Liver (tissue), 3 donors: ENCODE measurements at regions not wholly inside any gene's neighbourhood (a gene's known extent, or its start where the extent isn't known, plus 50 kb on each side); places are given as distances from the start of the nearest gene placed in this dataset.

ENCODE experiments used
- CTCF ChIP-seq: fragments of 150-350 bp; IDR thresholded peaks from 2 replicates; pipeline ENCODE4 v1.5.1; 2017; ENCODE audit warnings: improper control_type of control experiment, low read depth, low read length; ENCODE audit not compliant: missing input control
- EGR1 ChIP-seq, 2 donors: IDR thresholded peaks; 2 replicates each; pipeline ENCODE4 v1.6.1; 2016 to 2018; ENCODE audit warnings: antibody characterized with exemption in 2 of 2, low read depth in 2 of 2
- GABPA ChIP-seq, 2 donors: IDR thresholded peaks in 1 of 2; conservative IDR thresholded peaks in 1 of 2; 2 replicates each; pipeline ENCODE4 v1.6.1; 2016; ENCODE audit warnings: antibody characterized with exemption in 2 of 2, mild to moderate bottlenecking in 1 of 2, moderate library complexity in 1 of 2
- HNF4G ChIP-seq: IDR thresholded peaks from 2 replicates; pipeline ENCODE4 v1.6.1; 2016; ENCODE audit warnings: antibody characterized with exemption
- JUND ChIP-seq, 2 donors: IDR thresholded peaks; 2 replicates each; pipeline ENCODE4 v1.6.1; 2016; ENCODE audit warnings: antibody characterized with exemption in 2 of 2
- MAX ChIP-seq: IDR thresholded peaks from 2 replicates; pipeline ENCODE4 v1.6.1; 2016; ENCODE audit warnings: antibody characterized with exemption
- RAD21 ChIP-seq, 2 donors: IDR thresholded peaks; 2 replicates each; pipeline ENCODE4 v1.6.1; 2016; ENCODE audit warnings: antibody characterized with exemption in 2 of 2, mild to moderate bottlenecking in 2 of 2
- REST ChIP-seq: IDR thresholded peaks from 2 replicates; pipeline ENCODE4 v1.6.1; 2016; ENCODE audit warnings: antibody characterized with exemption, mild to moderate bottlenecking
- SP1 ChIP-seq: IDR thresholded peaks from 2 replicates; pipeline ENCODE4 v1.6.1; 2018; ENCODE audit warnings: antibody characterized with exemption, mild to moderate bottlenecking
- TAF1 ChIP-seq: conservative IDR thresholded peaks from 2 replicates; pipeline ENCODE4 v1.6.1; 2016; ENCODE audit warnings: antibody characterized with exemption, mild to moderate bottlenecking
- donor health status: healthy.
- donor health status: healthy.

- TF ChIP-seq EGR1 (IDR thresholded peaks at IDR 0.05; ENCODE audit: low read depth in 2 of 2) (no peak), CTCF (no peak), MAX (no peak), RAD21 (IDR thresholded peaks at IDR 0.05) (no peak), SP1 (no peak), REST (no peak), JUND (IDR thresholded peaks at IDR 0.05) (no peak), TAF1 (no peak), HNF4G (no peak), GABPA (IDR thresholded peaks at IDR 0.05 in 1 of 2, conservative IDR thresholded peaks at IDR 0.05 in 1 of 2) (no peak)
Observed at GRCh38 chr3:16076564-16076963, 97.9 kb upstream of the GALNT15 start.
